Trophoblast cell (in vitro differentiated cells and primary cell): ENCODE measurements at regions not wholly inside any gene's neighbourhood (a gene's known extent, or its start where the extent isn't known, plus 50 kb on each side); places are given as distances from the start of the nearest gene placed in this dataset.

ENCODE experiments used
- DNase-seq, 2 donors: peaks; one replicate each; pipeline ENCODE4 v3.0.0-alpha.2; 2016
- H2AFZ ChIP-seq: 2 replicates; pipeline ENCODE4 v1.6.1; 2013; ENCODE audit warnings: low read length, moderate library complexity, mild to moderate bottlenecking; ENCODE audit not compliant: insufficient read depth, poor library complexity
- H2AK5ac ChIP-seq: 2 replicates; pipeline ENCODE4 v1.6.1; 2013; ENCODE audit warnings: mild to moderate bottlenecking, low read length
- H2BK120ac ChIP-seq: 2 replicates; pipeline ENCODE4 v1.6.1; 2013; ENCODE audit warnings: low read length, mild to moderate bottlenecking, moderate library complexity; ENCODE audit not compliant: insufficient read depth, poor library complexity
- H2BK12ac ChIP-seq: 2 replicates; pipeline ENCODE4 v1.6.1; 2013; ENCODE audit warnings: mild to moderate bottlenecking, low read length, moderate library complexity
- H2BK5ac ChIP-seq: 2 replicates; pipeline ENCODE4 v1.6.1; 2013; ENCODE audit warnings: low read length, low read depth, moderate library complexity, mild to moderate bottlenecking; ENCODE audit not compliant: poor library complexity
- H3K14ac ChIP-seq: 2 replicates; pipeline ENCODE4 v1.6.1; 2013; ENCODE audit warnings: mild to moderate bottlenecking, low read length
- H3K18ac ChIP-seq: 2 replicates; pipeline ENCODE4 v1.6.1; 2013; ENCODE audit warnings: mild to moderate bottlenecking, low read length
- H3K23ac ChIP-seq: 2 replicates; pipeline ENCODE4 v1.6.1; 2013; ENCODE audit warnings: low read length
- H3K27ac ChIP-seq: 2 replicates; pipeline ENCODE4 v1.5.1; 2013; ENCODE audit warnings: low read depth, mild to moderate bottlenecking, inconsistent platforms, low read length, moderate library complexity
- H3K27me3 ChIP-seq: 2 replicates; pipeline ENCODE4 v1.6.1; 2013; ENCODE audit warnings: inconsistent platforms, mild to moderate bottlenecking, low read length, moderate library complexity; ENCODE audit not compliant: insufficient read depth
- H3K36me3 ChIP-seq, 2 experiments: 1 replicate in 1 of 2; 2 replicates in 1 of 2; pipeline ENCODE4 v1.6.1; 2013; ENCODE audit warnings: low read length in 2 of 2, mild to moderate bottlenecking in 2 of 2, moderate library complexity in 1 of 2; ENCODE audit not compliant: insufficient read depth in 2 of 2, control insufficient read depth in 1 of 2
- H3K4ac ChIP-seq: 2 replicates; pipeline ENCODE4 v1.6.1; 2013; ENCODE audit warnings: low read depth, mild to moderate bottlenecking, low read length, moderate library complexity
- H3K4me1 ChIP-seq, 2 experiments: 1 replicate in 1 of 2; 2 replicates in 1 of 2; pipeline ENCODE4 v1.6.1; 2013; ENCODE audit warnings: low read length in 2 of 2, mild to moderate bottlenecking in 2 of 2, moderate library complexity in 1 of 2; ENCODE audit not compliant: insufficient read depth in 2 of 2, control insufficient read depth in 1 of 2
- H3K4me2 ChIP-seq: 2 replicates; pipeline ENCODE4 v1.6.1; 2013; ENCODE audit warnings: inconsistent platforms, mild to moderate bottlenecking, low read length, moderate library complexity
- H3K4me3 ChIP-seq: 2 replicates; pipeline ENCODE4 v1.5.1; 2013; ENCODE audit warnings: mild to moderate bottlenecking, low read depth, low read length, inconsistent platforms
- H3K79me1 ChIP-seq: one replicate; pipeline ENCODE4 v1.6.1; 2013; ENCODE audit warnings: low read length
- H3K79me2 ChIP-seq: 2 replicates; pipeline ENCODE4 v1.6.1; 2013; ENCODE audit warnings: low read length, mild to moderate bottlenecking; ENCODE audit not compliant: control insufficient read depth, insufficient read depth, poor library complexity
- H3K9ac ChIP-seq: 2 replicates; pipeline ENCODE4 v1.6.1; 2013; ENCODE audit warnings: mild to moderate bottlenecking, low read length
- H3K9me3 ChIP-seq: 2 replicates; pipeline ENCODE4 v1.6.1; 2013; ENCODE audit warnings: low read depth, mild to moderate bottlenecking, control low read depth, inconsistent platforms, low read length; ENCODE audit not compliant: insufficient read depth
- H4K12ac ChIP-seq: 2 replicates; pipeline ENCODE4 v1.6.1; 2013; ENCODE audit warnings: low read depth, mild to moderate bottlenecking, low read length, moderate library complexity
- H4K8ac ChIP-seq: 2 replicates; pipeline ENCODE4 v1.6.1; 2013; ENCODE audit warnings: low read depth, mild to moderate bottlenecking, low read length, moderate library complexity
- H4K91ac ChIP-seq: one replicate; pipeline ENCODE4 v1.6.1; 2013; ENCODE audit warnings: low read depth, mild to moderate bottlenecking, low read length, moderate library complexity
- WGBS: extraction: QIAGEN DNeasy Blood & Tissue Kit; methylation state at CpG from one replicate; pipeline ENCODE4 v1.1.7; 2013; ENCODE audit warnings: missing lambda C conversion rate; ENCODE audit not compliant: insufficient read length, insufficient coverage; ENCODE audit errors: extremely low coverage; 5-methylcytosine and 5-hydroxymethylcytosine counted together

DNA sequence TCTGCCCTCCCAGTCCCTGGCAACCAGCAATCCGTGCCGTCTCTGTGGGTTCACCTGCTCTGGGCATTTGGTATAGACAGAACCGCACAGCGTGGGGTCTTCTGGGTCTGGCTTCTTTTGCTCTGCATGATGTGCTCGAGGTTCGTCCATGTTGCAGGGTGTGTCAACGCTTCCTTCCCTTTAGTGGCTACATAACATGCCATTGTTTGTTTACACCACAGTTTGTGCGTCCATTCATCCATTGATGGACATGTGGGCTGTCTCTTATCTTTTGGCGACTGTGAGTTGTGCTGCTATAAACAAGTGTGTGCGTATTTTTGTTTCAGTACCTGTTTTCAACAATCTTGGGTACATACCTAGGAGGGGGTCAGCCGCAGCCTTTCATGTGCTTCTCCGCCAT lies 149.5 kb upstream of the RPS6KA2 start:
- H2BK5ac ChIP-seq: no peak overlapping the region
- no peak overlapping the region for H2AFZ ChIP-seq
- H3K23ac ChIP-seq: no peak overlapping the region
- H3K9ac ChIP-seq: no peak overlapping the region
- no peak overlapping the region for H4K12ac ChIP-seq
- no peak overlapping the region for H2BK12ac ChIP-seq
- no peak overlapping the region for H3K14ac ChIP-seq
- H3K79me2 ChIP-seq: no peaks in the 10 kb centered on the region
- no peak for DNase-seq
- no peak overlapping the region for H3K4me3 ChIP-seq
- no peak overlapping the region for H2AK5ac ChIP-seq
- H3K18ac ChIP-seq: no peak overlapping the region
- no peak overlapping the region for H3K4me2 ChIP-seq
- H3K4me1 ChIP-seq: peaks cover 0 to 3% of the 10 kb centered on the region in 2 experiments
- H4K8ac ChIP-seq: no peak overlapping the region
- no peaks in the 10 kb centered on the region for H3K79me1 ChIP-seq
- H3K36me3 ChIP-seq: no peaks in the 10 kb centered on the region
- no CpG with 5 or more reads among the region's 12 CpGs for WGBS
- no peak overlapping the region for H2BK120ac ChIP-seq
- no peak overlapping the region for H3K4ac ChIP-seq
- H3K9me3 ChIP-seq: peaks cover 7% of the 10 kb centered on the region
- H3K27me3 ChIP-seq: no peaks in the 10 kb centered on the region
- no peak overlapping the region for H3K27ac ChIP-seq
- no peak overlapping the region for H4K91ac ChIP-seq

- no peaks in the 10 kb centered on the region for H3K79me1 ChIP-seq
- no peak overlapping the region for H2BK12ac ChIP-seq
- no peak overlapping the region for H4K12ac ChIP-seq
- no peak overlapping the region for H3K9ac ChIP-seq
- H2AK5ac ChIP-seq: no peak overlapping the region
- no peaks in the 10 kb centered on the region for H3K27me3 ChIP-seq
- H3K14ac ChIP-seq: no peak overlapping the region
- no peak overlapping the region for H3K4ac ChIP-seq
- no peak overlapping the region for H3K23ac ChIP-seq
- H4K91ac ChIP-seq: no peak overlapping the region
- H4K8ac ChIP-seq: no peak overlapping the region
- no peak overlapping the region for H3K18ac ChIP-seq
- H3K4me2 ChIP-seq: no peak overlapping the region
- WGBS: no CpG with 5 or more reads among the region's 9 CpGs
- H3K4me1 ChIP-seq: peaks cover 0 to 3% of the 10 kb centered on the region in 2 experiments
- H3K36me3 ChIP-seq: no peaks in the 10 kb centered on the region
- H3K4me3 ChIP-seq: no peak overlapping the region
- no peaks in the 10 kb centered on the region for H3K79me2 ChIP-seq
- H2BK5ac ChIP-seq: no peak overlapping the region
- H2BK120ac ChIP-seq: no peak overlapping the region
- no peak for DNase-seq
- no peak overlapping the region for H3K27ac ChIP-seq
- H3K9me3 ChIP-seq: peaks cover 3% of the 10 kb centered on the region
- no peak overlapping the region for H2AFZ ChIP-seq
These were observed 148.8 kb upstream of the RPS6KA2 start for GRCh38 chr6:166775923-166776220.

DNA sequence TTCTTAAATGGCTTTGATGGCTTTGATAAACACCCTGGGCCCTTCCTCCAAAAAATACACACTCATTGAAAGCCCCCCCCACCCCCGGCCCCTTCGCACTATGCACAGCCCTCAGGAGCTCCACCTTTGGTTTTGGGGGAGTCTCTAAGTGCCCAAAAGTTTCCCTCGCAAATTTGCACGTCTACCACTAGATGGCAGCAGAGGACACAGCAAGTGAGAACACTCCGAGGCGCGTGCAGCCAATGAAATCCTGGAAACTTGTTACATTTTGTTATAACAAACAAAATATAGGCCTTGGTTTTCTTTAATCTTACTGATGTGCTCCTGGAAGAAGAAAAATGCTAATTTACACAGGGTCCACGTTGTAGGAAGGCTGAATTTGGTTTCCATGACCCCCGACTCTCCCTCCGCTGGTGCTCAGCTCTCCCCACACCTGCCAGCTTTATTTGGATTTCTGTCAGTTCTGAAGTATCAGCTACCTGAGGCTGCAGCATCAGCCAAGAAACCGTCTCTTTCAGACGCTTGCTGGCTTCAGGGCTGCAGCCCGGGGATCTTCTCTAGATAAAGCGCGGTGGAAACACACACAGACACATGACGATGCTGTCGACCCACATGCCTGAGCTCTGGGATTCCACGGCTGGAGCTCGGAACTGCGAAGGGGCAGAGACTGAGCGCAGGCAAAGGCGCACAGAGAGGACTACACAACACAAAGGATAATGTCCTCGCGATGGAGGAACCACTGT lies 148.3 kb upstream of the RPS6KA2 start:
- no peaks in the 10 kb centered on the region for H3K36me3 ChIP-seq
- H2AFZ ChIP-seq: no peak overlapping the region
- no peak overlapping the region for H3K4me3 ChIP-seq
- H2BK120ac ChIP-seq: no peak overlapping the region
- H3K27me3 ChIP-seq: no peaks in the 10 kb centered on the region
- H4K91ac ChIP-seq: no peak overlapping the region
- no peak overlapping the region for H3K9ac ChIP-seq
- no peak overlapping the region for H3K18ac ChIP-seq
- no peak overlapping the region for H3K4ac ChIP-seq
- no peak overlapping the region for H2AK5ac ChIP-seq
- H3K4me1 ChIP-seq: peaks cover 0 to 3% of the 10 kb centered on the region in 2 experiments
- H3K79me1 ChIP-seq: no peaks in the 10 kb centered on the region
- H3K27ac ChIP-seq: no peak overlapping the region
- H2BK12ac ChIP-seq: no peak overlapping the region
- peaks cover 3% of the 10 kb centered on the region for H3K9me3 ChIP-seq
- H4K12ac ChIP-seq: no peak overlapping the region
- H3K4me2 ChIP-seq: no peak overlapping the region
- H3K23ac ChIP-seq: no peak overlapping the region
- no peak overlapping the region for H3K14ac ChIP-seq
- DNase-seq: peak; percentile 27 to 86
- H3K79me2 ChIP-seq: no peaks in the 10 kb centered on the region
- no CpG with 5 or more reads among the region's 24 CpGs for WGBS
- H2BK5ac ChIP-seq: no peak overlapping the region
- H4K8ac ChIP-seq: no peak overlapping the region

DNA sequence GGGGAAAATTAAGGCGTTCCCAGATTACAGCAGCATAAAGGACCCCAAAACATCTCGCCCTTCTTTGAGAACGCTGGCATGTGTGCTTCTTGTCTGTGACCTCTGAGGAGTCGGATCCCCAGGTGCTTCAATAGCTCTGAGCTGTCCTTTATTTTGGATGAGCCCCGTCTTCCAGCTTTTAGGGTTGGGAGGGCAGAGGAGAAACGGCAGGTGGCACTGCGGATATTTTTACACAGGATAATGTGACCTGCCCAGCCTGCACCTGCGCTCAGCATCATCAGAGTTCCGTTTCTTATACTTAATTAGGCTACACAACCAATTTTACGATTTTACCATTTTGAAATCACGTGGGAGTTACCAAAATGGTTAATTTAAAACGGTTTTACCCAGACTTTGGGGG lies 147.7 kb upstream of the RPS6KA2 start:
- no peak overlapping the region for H2BK12ac ChIP-seq
- H3K4ac ChIP-seq: no peak overlapping the region
- no peaks in the 10 kb centered on the region for H3K36me3 ChIP-seq
- H4K12ac ChIP-seq: no peak overlapping the region
- DNase-seq: no peak
- no peak overlapping the region for H2AFZ ChIP-seq
- WGBS: no CpG with 5 or more reads among the region's 12 CpGs
- no peak overlapping the region for H2BK5ac ChIP-seq
- no peak overlapping the region for H4K8ac ChIP-seq
- no peak overlapping the region for H3K18ac ChIP-seq
- no peak overlapping the region for H3K9ac ChIP-seq
- H3K23ac ChIP-seq: no peak overlapping the region
- H3K4me3 ChIP-seq: no peak overlapping the region
- H4K91ac ChIP-seq: no peak overlapping the region
- H3K14ac ChIP-seq: no peak overlapping the region
- no peaks in the 10 kb centered on the region for H3K79me1 ChIP-seq
- H3K4me1 ChIP-seq: peaks cover 0 to 3% of the 10 kb centered on the region in 2 experiments
- H2AK5ac ChIP-seq: no peak overlapping the region
- no peak overlapping the region for H3K4me2 ChIP-seq
- H2BK120ac ChIP-seq: no peak overlapping the region
- H3K79me2 ChIP-seq: no peaks in the 10 kb centered on the region
- H3K27ac ChIP-seq: no peak overlapping the region
- H3K27me3 ChIP-seq: no peaks in the 10 kb centered on the region
- peaks cover 5% of the 10 kb centered on the region for H3K9me3 ChIP-seq
